ENCODE measurements at regions not wholly inside any gene's neighbourhood (a gene's known extent, or its start where the extent isn't known, plus 50 kb on each side); places are given as distances from the start of the nearest gene placed in this dataset.
"Not testable (repeated sequence)": the region's sequence is repeated elsewhere in the genome, so short reads cannot be mapped to it uniquely, and the experiment has no call there.

DNA sequence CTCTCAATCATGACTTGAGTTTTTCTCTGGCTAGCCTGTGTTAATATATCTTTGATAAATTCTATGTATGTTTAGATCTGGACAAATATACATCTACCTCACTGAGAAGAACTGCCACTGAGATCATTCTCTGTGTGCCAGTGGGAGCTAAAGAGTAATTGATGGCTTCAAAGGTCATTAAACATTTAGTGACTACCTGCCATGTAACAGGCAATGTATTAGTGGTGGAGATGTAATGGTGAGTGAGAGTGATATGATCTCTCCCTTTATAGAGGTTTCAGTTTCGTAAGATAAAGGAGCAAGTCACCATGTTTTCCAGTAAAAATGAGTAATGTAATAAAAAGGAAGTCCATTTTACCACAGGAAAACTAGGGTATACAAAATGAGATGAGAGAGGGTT, 235.8 kb upstream of the CDH8 start:
- H3K27me3 ChIP-seq, result no peaks in the 10 kb centered on the region
- no peaks in the 10 kb centered on the region for H3K9me3 ChIP-seq
- DNase-seq, result no peak
- H3K27ac ChIP-seq, result no peak overlapping the region
- TF ChIP-seq POLR2A (IDR thresholded peaks at IDR 0.05), result no peak
- TF ChIP-seq, protein P1, sequence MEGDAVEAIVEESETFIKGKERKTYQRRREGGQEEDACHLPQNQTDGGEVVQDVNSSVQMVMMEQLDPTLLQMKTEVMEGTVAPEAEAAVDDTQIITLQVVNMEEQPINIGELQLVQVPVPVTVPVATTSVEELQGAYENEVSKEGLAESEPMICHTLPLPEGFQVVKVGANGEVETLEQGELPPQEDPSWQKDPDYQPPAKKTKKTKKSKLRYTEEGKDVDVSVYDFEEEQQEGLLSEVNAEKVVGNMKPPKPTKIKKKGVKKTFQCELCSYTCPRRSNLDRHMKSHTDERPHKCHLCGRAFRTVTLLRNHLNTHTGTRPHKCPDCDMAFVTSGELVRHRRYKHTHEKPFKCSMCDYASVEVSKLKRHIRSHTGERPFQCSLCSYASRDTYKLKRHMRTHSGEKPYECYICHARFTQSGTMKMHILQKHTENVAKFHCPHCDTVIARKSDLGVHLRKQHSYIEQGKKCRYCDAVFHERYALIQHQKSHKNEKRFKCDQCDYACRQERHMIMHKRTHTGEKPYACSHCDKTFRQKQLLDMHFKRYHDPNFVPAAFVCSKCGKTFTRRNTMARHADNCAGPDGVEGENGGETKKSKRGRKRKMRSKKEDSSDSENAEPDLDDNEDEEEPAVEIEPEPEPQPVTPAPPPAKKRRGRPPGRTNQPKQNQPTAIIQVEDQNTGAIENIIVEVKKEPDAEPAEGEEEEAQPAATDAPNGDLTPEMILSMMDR (IDR thresholded peaks at IDR 0.05), result no peak
- no peak overlapping the region for H3K4me3 ChIP-seq
- no peaks in the 10 kb centered on the region for H3K4me1 ChIP-seq
- no peaks in the 10 kb centered on the region for H3K36me3 ChIP-seq

DNA sequence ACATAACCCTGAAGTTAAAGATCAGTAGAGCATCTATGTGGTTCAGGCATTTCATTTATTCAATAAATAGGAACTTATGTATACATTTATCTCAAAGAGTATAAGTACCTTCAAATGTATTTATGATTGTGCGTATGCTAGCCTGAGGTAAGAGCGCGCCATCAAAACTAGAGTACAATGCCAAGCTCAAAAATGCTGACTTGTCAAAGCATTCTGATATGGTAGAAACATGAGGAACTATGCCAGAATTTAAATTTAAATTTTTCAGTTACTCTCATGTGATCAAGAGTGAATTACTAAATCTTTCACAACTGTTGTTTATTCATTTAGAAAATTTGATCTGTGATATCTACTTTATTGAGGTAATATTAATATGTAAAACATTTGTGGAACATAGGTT, 225.5 kb upstream of the CDH8 start:
- no peak for DNase-seq
- H3K9me3 ChIP-seq, result no peaks in the 10 kb centered on the region
- no peak overlapping the region for H3K4me3 ChIP-seq
- no peaks in the 10 kb centered on the region for H3K27me3 ChIP-seq
- no peak for TF ChIP-seq POLR2A (IDR thresholded peaks at IDR 0.05)
- TF ChIP-seq, protein P1 (IDR thresholded peaks at IDR 0.05), result no peak
- H3K27ac ChIP-seq, result no peak overlapping the region
- no peaks in the 10 kb centered on the region for H3K36me3 ChIP-seq
- H3K4me1 ChIP-seq, result no peaks in the 10 kb centered on the region

DNA sequence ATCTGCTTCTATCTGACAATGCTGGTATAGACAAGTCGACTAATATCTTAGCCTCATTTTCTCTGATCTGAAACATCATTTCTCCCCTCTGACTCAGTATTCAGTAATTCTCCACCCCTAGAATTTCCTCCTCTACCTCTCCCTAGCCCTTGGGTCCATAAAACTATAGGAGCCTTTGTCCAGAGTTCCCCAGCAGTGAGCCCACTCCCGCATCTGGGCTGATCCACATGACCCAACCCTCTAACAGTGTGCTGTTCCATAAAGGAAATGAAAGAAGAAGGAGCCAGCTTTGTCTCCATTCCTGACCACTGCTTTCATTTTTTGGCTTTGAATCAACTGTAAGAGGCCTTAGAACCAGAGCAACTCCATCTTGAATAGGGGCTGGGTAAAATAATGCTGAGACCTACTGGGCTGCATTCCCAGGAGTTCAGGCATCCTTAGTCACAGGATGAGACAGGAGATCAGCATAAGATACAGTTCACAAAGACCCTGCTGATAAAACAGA, 222.7 kb upstream of the CDH8 start:
- not testable (repeated sequence) for H3K9me3 ChIP-seq, DNase-seq, H3K27me3 ChIP-seq, H3K27ac ChIP-seq, H3K4me3 ChIP-seq, H3K4me1 ChIP-seq, H3K36me3 ChIP-seq

DNA sequence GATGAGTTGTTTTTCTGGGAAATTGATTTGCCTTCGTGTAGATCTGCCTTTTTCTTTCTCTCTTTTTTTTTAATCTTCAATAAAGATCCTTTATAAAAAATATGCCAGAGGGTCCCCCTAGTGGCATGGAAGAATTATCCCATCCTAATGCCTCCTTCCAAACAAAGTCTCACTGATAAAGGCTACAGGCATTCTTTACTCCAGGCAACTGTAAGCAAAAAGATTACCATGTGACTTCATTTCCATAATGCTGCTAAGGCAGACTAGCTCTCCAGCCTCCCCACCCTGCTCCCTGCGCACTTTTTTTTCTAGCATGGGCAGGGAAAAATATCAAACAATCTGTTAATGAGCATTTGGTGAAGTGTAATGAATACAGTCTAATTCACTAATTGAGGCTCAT, 220.2 kb upstream of the CDH8 start:
- Histone ChIP-seq H3K4me1 (no peaks in the 10 kb centered on the region), H3K27me3 (no peaks in the 10 kb centered on the region), H3K27ac (no peak overlapping the region), H3K36me3 (no peaks in the 10 kb centered on the region), H3K9me3 (no peaks in the 10 kb centered on the region), H3K4me3 (no peak overlapping the region)
- DNase-seq, result no peak
- TF ChIP-seq, protein P1 (IDR thresholded peaks at IDR 0.05), result no peak

DNA sequence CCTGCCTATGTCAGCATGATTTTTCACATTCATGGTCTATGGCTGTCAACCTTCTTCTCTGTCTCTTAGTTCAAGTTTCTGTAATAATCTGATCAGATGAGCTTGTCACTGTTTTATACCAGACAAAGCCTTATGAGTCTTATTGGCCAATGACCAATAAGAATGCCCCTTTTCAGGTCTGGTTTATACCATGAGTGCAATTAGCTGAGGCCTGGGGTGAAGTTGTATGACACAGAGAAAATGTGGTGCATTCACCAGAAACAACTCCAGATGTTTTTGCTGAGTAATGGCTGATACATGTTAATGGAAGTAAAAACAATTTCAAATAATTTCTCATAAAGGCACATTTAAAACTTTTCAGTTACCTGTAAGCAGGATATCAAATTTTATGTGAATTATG, 218.6 kb upstream of the CDH8 start:
- H3K4me3 ChIP-seq, result no peak overlapping the region
- no peaks in the 10 kb centered on the region for H3K36me3 ChIP-seq
- no peak for DNase-seq
- H3K27ac ChIP-seq, result no peak overlapping the region
- no peaks in the 10 kb centered on the region for H3K4me1 ChIP-seq
- H3K9me3 ChIP-seq, result no peaks in the 10 kb centered on the region
- no peak for TF ChIP-seq POLR2A (IDR thresholded peaks at IDR 0.05)
- TF ChIP-seq, protein P1 (IDR thresholded peaks at IDR 0.05), result no peak
- no peaks in the 10 kb centered on the region for H3K27me3 ChIP-seq

DNA sequence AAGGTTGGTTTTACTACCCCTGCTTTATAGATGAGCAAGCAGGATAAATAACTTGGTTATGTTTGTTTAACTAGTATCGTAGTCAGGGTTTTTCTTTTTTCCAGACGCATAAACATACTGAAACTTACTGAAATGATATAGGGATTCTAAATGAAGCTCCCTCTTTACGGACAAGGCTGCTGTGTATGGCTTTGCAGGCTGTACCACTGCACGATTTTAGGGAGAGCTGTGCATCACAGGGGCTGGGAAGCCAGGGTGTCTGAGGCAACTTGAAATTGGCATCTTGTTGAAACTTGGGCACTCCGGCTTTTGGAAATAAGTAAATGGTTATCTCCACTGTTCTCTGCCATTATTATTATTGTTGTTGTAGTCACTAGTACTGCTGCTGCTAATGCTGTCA, 218.1 kb upstream of the CDH8 start:
- no peaks in the 10 kb centered on the region for H3K27me3 ChIP-seq
- TF ChIP-seq POLR2A (IDR thresholded peaks at IDR 0.05), result no peak
- TF ChIP-seq, protein P1 (IDR thresholded peaks at IDR 0.05), result no peak

More for the DNA sequence above, 218.1 kb upstream of the CDH8 start:
- no peak for DNase-seq
- no peak overlapping the region for H3K4me3 ChIP-seq
- H3K27ac ChIP-seq, result no peak overlapping the region
- no peaks in the 10 kb centered on the region for H3K4me1 ChIP-seq
- H3K9me3 ChIP-seq, result no peaks in the 10 kb centered on the region
- H3K36me3 ChIP-seq, result no peaks in the 10 kb centered on the region
